ENCODE measurements at regions not wholly inside any gene's neighbourhood (a gene's known extent, or its start where the extent isn't known, plus 50 kb on each side); places are given as distances from the start of the nearest gene placed in this dataset.

DNA sequence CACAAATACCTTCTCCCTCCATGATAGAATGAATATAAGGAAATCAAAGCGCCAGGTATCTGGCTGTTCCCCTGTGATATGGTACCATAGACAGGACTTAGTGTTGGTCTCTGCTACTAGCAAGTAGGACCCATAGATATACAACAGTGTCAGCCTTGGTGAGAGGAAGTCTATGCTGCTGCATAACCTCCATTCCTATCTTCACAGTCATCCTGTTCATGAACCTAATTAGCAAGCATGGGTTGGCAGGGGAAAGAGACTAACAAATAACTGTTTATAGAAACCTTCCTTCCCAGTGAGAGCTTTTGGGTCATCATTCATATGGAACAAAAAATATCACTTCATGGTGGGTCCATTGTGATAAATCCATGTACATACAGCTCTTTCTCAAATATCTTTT lies 188.9 kb upstream of the FAM98A start:
- DNase-seq: no peak

DNA sequence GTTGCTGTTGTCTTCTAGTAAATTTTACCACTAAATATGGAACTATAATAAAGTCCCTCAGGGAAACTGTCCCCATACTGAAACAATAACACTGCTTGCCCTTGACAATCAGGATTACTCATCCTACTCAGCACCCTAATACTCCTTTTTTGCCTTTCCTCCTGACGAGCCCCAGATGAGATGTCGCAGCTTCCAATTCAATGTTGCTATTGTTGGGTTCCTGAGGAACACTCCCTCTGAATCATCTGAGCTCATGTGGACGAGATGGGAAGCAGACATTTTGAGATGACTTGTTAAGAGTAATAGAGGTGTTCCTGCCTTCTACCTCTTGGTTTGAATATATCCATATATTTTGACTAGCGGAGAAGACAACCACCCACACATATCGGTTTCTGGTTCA lies 187.8 kb upstream of the FAM98A start:
- no peak for DNase-seq

DNA sequence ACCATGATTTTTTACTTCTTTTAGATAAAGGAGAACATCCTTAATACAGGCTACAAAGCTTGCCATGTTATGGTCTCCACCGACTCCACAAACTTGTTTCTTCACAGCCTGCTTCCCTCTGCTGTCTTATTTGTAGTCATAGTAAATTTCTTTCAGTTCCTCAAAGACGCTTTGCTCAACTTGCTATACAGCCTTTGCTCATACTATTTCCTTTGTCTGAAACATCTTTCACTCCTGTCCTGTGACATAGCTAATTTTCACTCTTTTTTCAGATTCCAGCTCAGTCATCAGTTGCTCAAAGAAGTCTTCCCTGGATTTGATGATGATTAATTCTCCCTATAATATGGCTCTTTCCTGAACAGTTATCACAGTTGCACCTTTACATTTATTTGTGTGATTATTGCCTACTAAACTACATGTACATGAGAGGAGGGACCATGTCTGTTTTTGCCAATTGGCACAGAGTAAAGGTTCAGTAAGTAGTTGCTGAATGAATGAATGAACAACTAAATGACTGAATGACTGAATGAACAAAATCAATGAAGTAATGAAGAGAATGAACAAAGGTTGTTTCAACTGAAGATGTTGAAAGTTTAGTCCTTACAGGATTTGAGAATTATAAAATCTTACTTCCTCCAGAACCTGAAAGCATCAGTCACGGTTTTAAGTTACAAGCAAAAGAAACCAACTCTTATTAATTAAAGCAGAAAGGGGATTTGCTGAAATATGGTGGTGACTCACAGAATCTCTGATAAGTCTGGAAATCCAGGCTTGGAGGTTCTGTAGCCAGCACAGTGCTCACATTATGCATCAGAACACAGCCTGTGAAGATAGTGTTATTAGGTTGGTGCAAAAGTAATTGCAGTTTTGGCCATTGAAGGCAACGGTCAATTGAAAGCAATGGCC lies 186.4 kb upstream of the FAM98A start:
- DNase-seq: no peak

DNA sequence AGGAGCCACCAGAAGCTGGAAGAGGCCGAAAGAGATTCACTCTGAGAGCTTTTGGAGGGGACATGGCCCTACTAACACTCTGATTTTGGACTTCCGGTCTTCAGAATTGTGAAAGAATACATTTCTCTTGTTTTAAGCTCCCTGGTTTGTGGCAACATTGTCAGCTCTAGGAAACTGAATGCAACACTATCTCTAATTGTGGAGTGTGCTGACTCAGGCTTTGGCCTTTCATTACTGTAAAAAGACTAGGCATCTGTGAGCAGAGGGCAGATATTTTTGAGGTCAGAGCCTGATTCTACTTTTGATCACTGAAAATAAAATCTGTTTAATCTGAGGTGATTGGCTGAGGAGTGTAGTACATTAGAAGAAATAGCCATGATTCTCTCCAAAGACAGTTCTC lies 185.4 kb upstream of the FAM98A start:
- DNase-seq: no peak

DNA sequence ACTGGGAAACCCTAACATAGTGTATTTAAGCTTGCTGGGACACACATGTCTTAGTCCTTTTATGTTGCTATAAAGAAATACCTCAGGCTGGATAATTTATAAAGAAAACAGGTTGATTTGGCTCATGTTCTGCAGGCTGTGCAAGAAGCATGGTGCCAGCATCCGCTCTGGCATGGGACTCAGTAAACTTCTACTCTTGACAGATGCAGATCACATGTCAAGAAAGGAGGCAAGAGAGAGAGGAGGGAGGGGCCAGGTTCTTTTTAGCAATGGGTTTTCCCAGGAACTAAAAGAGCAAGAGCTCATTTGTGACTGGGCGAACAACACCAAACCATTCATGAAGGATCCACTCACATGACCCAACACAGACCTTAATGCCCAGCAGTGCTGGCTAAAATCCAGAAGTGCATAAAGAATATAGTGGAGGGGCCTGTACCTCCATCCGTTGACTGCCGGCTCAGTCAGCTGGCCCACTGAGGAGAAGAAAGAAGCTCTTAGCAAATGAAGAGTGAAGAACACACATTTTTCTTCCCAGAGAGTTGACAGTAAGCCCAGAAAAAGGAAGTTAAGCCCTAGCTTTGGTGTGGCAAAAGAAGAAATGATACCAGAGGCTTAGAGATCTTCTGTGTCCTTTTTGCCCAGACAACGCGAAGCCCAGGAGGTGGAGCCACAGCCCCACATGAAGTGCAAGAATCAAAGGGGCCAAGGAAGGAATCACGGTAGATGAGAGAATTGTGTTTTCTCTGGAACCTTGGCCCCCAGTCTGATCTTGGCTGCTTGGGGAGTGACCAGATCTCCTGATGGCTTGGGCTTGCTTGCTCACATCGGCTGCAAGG lies 183.5 kb upstream of the FAM98A start:
- no peak for DNase-seq

DNA sequence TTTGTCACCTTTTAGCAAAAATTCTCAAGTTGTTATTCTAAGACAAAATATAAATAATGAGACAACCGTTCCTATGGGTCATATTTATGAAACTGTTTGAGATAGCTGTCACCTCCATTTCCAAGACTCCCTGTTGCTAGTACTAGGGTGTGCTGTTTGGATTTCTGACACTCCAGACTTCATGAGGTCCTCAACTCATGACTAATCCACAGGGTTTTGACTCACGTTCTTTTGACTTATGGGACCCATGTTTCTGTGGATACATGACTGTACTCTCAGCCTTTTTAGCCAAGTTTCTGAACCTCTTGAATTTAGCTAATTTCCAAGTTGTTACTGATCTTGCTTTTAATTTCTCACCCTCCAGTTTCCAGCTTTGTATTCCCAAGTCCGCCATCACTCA lies 178.7 kb upstream of the FAM98A start:
- DNase-seq: no peak

DNA sequence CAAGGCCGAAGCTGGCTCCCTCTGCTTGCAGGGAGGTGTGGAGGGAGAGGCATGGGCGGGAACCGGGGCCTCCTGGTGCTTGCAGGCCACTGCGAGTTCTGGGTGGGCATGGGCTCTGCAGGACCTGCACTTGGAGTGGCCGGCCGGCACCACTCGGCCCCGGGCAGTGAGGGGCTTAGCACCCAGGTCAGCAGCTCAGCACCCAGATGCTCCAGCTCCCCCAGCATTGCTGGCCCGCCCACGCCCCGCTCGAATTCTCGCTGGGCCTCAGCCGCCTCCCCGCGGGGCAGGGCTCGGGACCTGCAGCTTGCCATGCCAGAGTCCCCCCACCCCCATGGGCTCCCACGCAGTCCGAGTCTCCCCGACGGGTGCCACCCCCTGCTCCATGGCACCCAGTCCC lies 176.2 kb upstream of the FAM98A start:
- DNase-seq: no peak

DNA sequence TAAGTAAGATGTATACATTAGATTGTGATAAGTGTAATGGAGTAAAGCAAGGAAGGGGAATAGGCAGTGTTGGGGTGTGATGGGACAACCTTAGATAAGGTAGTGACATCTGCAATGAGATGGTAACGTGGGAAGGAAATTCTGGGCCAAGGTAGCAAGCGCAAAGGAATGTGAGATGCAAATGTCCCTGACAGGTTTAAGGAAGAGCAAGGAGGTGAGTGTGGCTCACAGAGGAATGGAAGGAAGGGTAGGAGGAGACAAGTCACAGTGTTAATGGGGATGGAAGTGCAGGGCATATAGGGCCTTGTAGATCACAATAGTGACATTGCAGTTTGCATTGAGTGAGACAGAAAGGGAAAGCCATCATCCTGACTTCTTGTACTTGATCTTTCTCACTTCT lies 170.9 kb upstream of the FAM98A start:
- no peak for DNase-seq

DNA sequence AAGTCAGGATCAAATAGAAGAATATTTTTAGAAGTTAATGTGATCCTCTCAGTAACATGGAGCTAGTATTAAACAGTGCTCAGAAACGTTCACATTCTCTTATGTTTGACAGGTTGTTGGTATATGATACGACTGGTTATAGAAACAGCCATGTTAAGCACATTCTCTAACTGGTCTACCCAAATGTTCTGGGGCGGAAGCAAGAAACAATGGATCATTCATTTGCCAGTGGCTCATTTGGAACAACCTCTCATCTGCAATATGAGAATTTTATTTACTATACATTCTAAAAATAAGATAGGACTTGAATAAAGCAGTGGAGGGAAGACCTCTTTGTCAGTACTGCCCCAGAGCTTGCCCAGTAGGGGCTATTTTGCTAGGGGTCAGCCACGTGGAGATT lies 167.1 kb upstream of the FAM98A start:
- no peak for DNase-seq

DNA sequence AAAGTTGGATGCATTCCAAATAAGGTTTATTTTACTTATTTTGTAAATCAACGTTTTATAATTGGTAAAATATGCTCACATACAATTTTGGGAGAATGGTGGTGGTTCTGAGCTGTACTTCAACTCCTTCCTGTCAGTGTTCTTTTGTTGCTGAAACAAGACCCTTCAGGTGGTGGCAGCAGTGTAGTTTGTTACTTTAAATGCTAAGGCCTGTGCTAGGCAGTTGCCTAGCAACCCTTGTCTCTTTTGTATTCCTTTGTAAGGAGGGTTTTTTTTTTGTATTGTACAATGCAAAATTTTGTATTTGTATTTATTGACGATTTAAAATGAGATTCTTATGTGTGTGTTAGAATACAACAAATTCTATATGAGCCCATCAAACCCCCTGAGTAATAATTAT lies 166.0 kb upstream of the FAM98A start:
- DNase-seq: no peak

DNA sequence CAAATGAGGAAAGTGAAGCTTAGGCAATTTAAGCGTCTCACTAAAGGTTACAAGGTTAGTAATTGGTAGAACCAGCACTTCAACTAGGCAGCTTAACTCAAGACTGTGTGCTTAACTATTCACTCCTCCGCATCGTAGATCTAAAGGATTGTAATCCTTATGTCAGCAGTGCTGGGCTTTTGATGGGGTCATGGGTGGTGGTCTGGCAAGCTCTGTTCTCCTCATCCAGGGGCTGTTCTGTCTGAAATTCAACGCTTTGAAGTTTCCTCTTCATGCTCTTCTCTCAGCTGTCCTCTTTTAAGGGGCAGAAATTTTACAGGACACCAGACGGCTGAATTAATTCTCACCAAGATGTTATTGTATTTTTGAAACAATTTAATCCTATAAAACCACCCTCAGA lies 165.5 kb upstream of the FAM98A start:
- no peak for DNase-seq

DNA sequence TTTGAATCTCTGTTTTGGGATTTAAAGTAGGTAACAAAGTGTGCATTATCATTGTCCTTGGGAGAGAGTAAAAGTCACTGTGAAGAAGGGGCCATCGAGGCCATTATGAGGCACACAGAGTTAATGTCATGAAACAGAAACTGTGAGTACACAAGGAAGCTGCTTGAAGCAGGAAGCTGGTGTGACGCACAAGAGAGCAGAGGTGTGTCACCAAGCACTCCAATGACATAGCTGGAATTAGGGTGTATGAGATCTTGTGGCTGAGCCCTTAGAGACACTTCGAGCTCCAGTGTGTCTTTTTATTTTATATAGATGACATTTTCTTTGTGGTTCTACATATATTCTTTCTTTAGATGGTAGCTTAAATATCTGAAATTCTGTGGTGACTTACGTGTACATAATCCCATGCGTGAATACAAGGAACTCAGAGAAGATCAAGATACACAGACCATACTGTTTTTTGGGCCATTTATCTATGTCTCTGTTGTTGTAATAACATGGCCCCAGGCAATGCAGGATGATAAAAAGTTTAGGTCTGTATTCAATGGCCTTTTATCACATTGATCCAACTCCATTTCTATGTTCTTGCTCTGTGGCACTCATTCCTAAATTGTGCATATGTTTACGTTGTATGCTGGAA lies 164.7 kb upstream of the FAM98A start:
- no peak for DNase-seq

DNA sequence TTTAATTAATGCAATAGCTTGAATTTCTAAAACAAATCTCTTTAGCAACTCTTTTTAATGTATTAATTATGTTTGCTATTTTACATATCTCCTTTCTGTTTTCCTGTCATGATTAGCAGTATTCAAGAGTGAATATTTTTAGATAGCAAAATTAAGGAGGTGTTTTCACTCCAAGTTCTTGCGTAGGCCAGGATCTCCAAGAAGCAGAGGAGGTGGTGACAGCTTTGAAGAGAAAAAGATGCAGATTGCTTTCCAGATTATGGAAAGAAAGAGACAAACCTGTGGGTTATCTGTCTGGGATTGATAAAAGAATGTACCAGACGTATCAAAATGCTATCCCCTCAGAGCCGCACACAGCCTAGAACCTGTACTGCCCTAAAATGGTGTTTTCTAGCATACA lies 163.5 kb upstream of the FAM98A start:
- no peak for DNase-seq

DNA sequence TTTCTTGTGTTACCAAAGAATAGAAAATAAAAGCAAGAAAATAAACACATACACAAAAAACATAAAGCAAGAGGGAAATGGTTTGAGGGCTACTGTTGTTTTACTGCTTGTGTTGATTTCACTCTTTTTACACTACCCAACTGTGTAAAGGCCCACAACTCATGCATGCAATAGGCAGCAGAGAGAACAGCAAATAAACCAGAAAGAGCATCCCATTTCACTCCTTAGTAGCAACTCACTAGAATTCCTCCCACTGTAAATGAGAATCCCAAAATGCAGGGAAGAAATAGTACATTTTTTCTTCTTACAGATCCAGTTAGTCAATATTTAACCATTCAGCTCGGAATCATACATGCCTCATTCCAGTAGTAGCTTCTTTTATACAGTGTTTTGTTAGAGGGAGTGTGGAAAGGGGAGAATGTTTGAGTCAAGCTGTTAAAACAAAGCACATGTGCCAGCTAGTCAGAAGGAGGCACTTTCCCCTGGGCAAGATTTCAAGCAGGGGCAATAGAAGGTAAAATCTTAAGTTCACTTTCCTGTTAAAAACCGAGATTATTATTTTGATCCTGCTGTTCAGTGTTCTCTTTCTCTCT lies 147.2 kb upstream of the FAM98A start:
- no peak for DNase-seq

DNA sequence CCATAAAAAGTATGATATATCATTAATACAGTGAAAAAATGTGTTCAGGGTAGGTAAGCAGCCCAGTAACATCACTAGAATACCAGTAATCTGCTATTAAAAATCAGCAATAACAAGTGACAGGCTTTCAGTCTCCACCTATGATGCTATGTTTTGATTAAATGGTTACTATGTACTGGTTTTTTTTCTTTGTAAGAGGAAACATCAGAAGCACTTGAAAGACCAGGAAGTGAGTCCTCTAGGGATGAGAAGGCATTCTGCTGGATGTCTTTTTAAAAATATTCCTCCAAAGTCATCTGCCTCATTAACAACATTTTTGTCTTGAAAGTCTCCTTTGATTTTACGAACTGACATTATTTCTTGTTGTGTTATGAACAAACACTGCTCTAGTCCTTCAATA lies 136.0 kb upstream of the FAM98A start:
- DNase-seq: no peak

DNA sequence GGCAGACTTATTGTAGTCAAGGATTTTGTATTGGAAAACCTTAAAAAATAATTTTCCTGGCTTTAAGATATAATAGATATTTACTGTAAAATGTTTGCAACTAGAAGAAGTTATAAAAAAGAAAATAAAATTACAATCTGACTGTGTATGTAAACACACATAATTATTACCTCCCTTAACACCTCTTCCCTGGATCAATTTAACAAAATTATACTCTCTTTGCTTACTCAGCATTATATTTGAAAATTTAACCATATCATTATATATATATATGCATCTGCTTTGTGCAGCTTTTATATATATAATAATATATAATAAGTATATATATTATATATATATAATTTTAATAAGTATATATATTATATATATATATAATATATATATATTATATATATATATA lies 131.7 kb upstream of the FAM98A start:
- no peak for DNase-seq

DNA sequence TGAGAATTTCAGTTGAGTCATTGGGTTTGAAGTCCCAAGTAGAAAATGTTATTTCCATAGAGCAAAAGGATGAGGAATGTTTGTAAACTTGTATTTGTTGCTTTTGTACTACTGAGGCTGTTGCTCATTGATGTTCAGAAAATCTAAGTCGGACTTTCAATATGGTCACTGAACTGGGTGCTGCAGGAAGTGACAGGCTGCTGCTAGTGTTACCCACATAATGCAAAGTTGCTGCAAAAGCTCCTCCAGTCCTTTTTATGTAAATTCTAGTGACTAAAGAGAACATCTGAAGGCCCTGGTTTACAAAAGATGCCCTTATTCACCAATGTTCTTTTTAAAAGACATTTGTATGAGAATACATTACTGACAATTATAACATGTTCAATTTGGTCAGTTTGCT lies 131.1 kb upstream of the FAM98A start:
- no peak for DNase-seq

DNA sequence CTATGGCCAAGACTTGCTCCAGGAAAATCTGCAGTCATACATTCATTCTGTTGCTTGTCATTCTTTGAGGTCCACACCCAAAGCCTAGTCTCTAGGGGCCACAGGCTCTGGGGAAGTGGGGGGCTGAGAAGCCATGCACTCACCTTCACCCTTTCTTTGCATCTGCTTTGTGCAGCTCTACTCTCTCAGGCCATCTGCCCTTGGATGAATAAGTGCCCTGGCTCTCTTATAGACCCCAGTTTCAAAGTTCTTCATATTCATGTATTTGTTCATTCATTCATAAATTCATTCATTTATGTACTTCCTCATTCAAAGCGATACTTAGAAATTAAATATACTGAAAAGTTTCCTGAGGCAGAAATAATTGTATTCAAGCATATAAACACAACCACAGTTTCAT lies 130.3 kb upstream of the FAM98A start:
- no peak for DNase-seq

DNA sequence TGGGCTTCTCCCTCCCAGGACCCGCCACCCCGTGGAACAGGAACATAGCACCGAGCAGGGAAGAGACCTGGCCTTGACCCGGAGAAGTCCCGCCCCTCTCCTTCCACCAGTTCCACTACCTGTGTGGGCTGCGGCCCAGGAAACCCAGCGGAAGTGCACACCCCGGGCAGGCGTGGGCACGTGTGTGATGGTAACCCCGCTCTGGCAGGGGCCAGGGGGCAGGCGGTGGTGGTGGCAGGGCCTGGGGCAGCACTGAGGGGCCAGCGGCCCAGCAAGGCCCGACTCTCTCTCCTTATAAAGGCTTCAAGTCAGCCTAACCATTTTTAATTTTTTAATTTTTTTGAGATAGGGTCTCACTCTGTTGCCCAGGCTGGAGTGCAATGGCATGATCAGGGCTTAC lies 129.0 kb upstream of the FAM98A start:
- no peak for DNase-seq

DNA sequence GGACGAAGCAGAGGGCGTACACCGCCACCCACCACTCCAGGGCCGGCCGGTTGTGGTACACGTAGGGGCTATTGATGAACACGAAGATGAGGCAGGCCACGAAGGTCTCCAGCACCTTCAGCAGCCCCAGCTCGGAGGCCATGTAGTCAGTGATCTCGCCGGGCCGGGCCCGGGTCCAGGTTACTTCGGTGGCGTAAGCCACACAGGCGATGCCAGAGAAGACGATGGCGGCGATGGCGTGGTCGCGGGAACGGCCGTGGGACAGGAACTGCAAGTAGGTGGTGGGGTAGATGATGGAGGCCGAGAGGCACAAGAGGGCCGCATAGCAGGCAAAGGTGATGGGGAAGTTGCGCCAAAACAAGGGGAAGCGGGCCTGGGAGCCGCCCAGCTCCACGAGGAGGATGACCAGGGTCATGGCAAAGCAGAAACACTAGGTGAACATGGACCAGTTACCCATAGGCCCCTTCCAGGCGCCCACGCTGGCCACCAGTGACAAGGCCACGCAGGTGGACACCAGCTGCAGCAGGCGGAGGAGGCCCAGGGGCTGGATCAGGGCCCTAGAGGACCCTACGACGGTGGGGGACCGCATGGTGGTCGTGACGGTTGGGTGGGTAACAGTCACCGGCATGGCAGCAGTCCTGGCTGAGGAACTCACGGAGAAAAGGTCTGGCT lies 128.4 kb upstream of the FAM98A start:
- no peak for DNase-seq

DNA sequence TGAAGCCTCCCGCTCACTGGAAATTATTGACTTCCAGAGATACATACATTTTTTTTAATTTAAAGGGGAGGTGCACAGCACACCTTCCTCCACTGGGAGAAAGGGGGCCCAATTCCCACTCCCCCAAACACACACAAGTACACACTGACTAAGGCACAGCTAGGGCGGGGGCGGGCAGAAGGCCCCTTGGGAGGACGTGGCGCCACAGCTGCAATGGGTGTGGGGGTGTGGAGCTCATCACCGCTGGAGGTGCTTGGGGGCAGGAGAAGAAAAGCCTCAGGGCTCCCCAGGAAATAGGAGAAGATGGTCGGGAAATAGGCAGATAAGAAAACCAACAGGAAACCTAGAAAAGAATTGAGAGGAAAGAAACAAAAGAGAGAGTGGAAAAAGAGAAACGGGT lies 127.3 kb upstream of the FAM98A start:
- DNase-seq: no peak

DNA sequence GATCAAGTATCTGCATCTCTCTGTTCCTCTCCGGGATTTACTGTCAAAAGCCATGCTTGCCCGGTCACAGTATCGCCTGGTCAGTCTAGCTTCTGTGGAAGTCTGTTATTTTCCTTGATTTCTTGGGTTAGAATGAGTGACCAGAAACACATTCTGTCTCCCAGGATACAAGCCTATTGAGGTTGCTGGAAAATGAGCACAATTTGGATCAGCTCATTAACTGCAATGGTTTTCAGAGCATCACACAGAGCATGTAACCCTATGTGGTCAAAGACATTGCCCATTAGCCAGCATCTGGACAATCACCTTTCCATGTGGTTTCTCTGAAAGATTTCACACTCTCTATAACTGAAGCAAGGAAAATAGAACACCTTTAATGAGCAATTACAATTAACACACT lies 124.2 kb upstream of the FAM98A start:
- DNase-seq: no peak

DNA sequence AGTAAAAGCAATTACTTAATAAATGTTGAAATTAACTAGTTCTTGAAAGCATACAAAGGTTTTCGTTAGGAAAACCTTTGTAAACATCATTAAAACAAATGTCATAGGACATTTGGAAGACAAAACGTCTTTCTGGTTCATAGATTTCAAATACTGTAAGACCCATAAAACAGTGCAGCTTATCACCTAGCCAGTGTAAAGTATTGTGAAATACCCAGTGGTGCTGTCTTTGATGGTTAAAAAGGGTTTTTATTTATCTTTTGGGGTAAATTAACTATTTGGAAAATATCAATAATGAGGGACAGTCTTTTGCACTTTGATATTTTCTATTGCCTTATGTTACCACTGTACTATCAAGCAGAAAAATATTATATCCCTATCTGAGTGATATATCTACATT lies 120.0 kb upstream of the FAM98A start:
- no peak for DNase-seq

Data from activated CD4-positive, CD25-positive, alpha-beta regulatory T cell treated with anti-CD3 and anti-CD28 coated beads, Interleukin-2, amount 50 U/mL, for 72 hours (primary cell).